Stimulated activated memory B cell treated with anti-CD40 and anti-IgM and Interleukin-4, amounts not matched to agents 10 μg/mL and 1 μg/mL and 100 μg/mL, for 72 hours (primary cell): ENCODE measurements at regions not wholly inside any gene's neighbourhood (a gene's known extent, or its start where the extent isn't known, plus 50 kb on each side); places are given as distances from the start of the nearest gene placed in this dataset.
"Not testable (repeated sequence)": the region's sequence is repeated elsewhere in the genome, so short reads cannot be mapped to it uniquely, and the experiment has no call there.

Experiments
- ATAC-seq: fragments of 150-1000 bp; cut with Tn5 transposase; 2 replicates; pipeline ENCODE4 v1.10.0; 2021
- H3K27ac Mint-ChIP-seq: one replicate; pipeline ENCODE4 v1.8.0; 2022; ENCODE audit warnings: mild to moderate bottlenecking, mixed read lengths
- H3K27me3 Mint-ChIP-seq: one replicate; pipeline ENCODE4 v1.8.0; 2022; ENCODE audit warnings: mixed read lengths
- H3K36me3 Mint-ChIP-seq: one replicate; pipeline ENCODE4 v1.8.0; 2022; ENCODE audit warnings: mixed read lengths
- H3K4me1 Mint-ChIP-seq: one replicate; pipeline ENCODE4 v1.8.0; 2022; ENCODE audit warnings: mixed read lengths
- H3K4me3 Mint-ChIP-seq: one replicate; pipeline ENCODE4 v1.8.0; 2022; ENCODE audit warnings: mild to moderate bottlenecking, moderate library complexity, mixed read lengths
- H3K9me3 Mint-ChIP-seq: one replicate; pipeline ENCODE4 v1.8.0; 2022; ENCODE audit warnings: mixed read lengths

DNA sequence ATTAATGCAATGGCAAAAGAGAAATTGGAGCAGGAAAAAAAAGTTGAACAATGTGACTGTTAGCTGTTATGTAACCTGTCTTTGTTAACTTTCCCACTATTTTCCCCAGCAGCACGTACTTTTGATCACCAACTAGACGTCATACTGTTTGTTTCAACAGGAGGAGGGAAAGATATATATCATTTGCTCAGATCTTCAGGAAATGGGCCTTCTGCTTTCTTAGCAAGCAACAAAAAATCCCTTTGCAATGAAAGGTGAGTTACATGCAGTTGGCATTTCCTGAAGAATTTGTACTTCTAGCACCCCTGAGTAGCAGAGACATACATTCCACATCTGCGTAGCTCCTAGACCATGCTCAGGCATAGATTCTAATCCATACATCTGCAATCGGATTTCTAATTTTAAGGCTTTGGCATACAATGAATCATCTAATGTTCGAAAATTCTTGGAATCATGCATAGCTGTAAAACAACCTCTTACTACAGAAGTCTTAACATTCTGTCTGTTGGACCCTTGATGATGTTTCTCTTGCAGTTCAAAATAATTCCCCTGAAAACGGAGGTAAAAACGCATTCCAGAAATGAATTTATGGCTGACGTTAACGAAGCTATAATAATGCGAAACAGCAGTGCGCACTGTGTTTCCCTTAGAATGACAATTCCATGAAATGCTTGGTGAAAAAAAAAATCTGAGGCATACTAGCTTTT lies 286.9 kb upstream of the MGMT start:
- Mint-ChIP-seq H3K36me3 (no peaks in the 10 kb centered on the region), H3K27me3 (no peaks in the 10 kb centered on the region), H3K4me1 (no peaks in the 10 kb centered on the region), H3K27ac (no peak overlapping the region), H3K9me3 (peaks cover 2% of the 10 kb centered on the region), H3K4me3 (no peak overlapping the region)
- ATAC-seq = no peak

DNA sequence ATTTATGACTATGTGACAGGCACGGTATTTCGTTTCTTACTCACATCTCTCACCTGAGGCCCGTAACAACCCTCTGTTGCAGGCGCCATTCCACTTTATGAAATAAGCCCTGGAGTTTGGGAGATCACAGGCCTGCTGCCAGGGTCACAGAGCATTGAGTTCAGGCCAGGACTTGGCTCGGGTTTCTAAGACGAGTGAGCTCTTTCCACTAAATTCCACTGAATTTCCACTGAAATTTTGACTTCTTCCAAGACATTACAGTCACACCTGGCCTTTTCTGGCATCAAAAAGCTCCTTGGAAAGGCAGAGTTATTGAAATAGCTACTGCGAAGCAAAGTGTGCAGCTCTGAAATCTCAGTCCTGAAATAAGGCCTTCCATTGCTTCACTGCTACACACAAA lies 282.8 kb upstream of the MGMT start:
- Mint-ChIP-seq H3K27me3 (peaks cover 5% of the 10 kb centered on the region), H3K9me3 (peaks cover 18% of the 10 kb centered on the region), H3K27ac (no peak overlapping the region), H3K4me1 (no peaks in the 10 kb centered on the region), H3K36me3 (peaks cover 6% of the 10 kb centered on the region), H3K4me3 (no peak overlapping the region)
- ATAC-seq = no peak

DNA sequence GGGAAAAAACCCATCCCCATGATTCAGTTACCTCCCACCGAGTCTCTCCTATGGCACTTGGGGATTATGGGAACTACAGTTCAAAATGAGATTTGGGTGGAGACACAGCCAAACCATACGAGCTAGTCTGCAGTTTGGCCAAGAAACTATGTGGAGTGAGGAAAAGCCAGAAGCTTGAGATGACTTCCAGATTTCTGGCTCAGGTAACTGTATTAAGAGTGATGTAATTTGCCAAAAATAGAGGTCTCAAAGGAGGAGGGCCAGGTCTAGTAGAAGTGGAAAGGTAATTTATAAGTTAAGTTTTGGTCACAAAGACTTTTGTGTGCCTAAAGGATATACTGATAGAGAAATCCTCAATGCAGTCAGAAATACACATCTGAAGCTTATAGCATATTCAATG lies 279.7 kb upstream of the MGMT start:
- peaks cover 6% of the 10 kb centered on the region for H3K36me3 Mint-ChIP-seq
- peaks cover 9% of the 10 kb centered on the region for H3K27me3 Mint-ChIP-seq
- H3K4me1 Mint-ChIP-seq = no peaks in the 10 kb centered on the region
- ATAC-seq = no peak
- H3K4me3 Mint-ChIP-seq = no peak overlapping the region
- H3K27ac Mint-ChIP-seq = no peak overlapping the region
- peaks cover 15% of the 10 kb centered on the region for H3K9me3 Mint-ChIP-seq

- no peak overlapping the region for H3K4me3 Mint-ChIP-seq
- peaks cover 10% of the 10 kb centered on the region for H3K9me3 Mint-ChIP-seq
- peaks cover 17% of the 10 kb centered on the region for H3K27me3 Mint-ChIP-seq
- H3K4me1 Mint-ChIP-seq = no peaks in the 10 kb centered on the region
- H3K27ac Mint-ChIP-seq = no peak overlapping the region
- peaks cover 3% of the 10 kb centered on the region for H3K36me3 Mint-ChIP-seq
- no peak for ATAC-seq
These were observed 275.2 kb upstream of the MGMT start for GRCh38 chr10:129191797-129192196.

DNA sequence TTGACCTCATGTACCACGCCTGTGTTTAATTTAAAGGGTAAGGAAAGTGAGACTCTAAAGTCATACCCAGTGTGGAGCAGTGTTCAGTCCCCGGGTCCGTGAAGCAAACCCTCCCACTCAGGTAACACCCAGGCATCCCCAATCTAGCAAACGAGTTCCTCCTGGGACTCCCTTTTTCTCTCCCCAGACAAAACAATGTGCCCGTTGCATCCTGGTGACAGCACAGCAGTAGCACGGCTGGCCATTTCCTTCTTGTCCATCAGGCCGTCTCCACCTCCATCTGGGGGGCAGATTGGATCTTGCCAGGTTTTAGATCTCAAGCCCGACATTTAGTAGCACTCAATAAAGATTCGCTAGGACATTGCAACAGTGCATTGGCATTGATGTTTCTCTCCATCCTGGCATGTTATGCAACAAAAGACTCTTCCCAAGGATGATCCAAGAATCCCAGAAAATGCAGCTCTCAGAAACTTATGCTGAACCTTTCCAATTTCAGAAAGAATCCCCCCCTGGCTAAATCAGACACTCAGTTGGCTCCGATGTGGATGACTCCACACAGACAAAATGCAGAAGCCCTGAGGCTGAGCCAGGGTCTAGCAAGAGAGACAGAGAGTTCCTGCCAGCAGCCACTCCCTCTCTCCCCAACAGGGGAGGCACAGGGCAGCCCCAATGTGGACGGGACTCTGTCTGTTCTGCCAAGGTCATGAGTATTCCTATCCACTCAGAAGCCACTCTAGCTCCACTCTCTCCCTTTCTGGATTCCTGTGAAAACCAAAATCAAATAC lies 274.5 kb upstream of the MGMT start:
- Mint-ChIP-seq H3K4me3 (no peak overlapping the region), H3K4me1 (no peaks in the 10 kb centered on the region), H3K27ac (no peak overlapping the region), H3K9me3 (peaks cover 3% of the 10 kb centered on the region), H3K27me3 (peaks cover 17% of the 10 kb centered on the region), H3K36me3 (no peaks in the 10 kb centered on the region)
- ATAC-seq = no peak

DNA sequence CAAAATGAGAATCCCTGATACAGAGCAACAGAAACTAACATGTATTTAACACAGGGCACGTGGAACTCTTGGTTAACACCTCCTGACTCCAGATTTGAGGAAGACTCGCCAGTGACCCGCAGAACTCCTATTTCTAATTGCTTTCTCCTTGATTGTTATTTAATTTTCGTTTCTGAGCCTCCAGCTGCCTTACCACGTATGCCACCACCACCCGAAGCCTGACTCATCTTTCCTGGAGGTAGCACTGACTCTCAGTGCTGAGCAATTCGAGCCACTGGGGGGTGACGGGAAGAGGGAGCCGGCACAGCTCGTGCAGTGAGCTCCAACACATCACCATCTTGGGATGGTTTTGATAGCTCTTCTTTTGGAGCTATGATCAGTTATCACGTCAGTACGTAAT lies 273.9 kb upstream of the MGMT start:
- no peak overlapping the region for H3K4me3 Mint-ChIP-seq
- no peaks in the 10 kb centered on the region for H3K4me1 Mint-ChIP-seq
- no peaks in the 10 kb centered on the region for H3K36me3 Mint-ChIP-seq
- peaks cover 17% of the 10 kb centered on the region for H3K27me3 Mint-ChIP-seq
- H3K27ac Mint-ChIP-seq = no peak overlapping the region
- ATAC-seq = no peak
- H3K9me3 Mint-ChIP-seq = no peaks in the 10 kb centered on the region

DNA sequence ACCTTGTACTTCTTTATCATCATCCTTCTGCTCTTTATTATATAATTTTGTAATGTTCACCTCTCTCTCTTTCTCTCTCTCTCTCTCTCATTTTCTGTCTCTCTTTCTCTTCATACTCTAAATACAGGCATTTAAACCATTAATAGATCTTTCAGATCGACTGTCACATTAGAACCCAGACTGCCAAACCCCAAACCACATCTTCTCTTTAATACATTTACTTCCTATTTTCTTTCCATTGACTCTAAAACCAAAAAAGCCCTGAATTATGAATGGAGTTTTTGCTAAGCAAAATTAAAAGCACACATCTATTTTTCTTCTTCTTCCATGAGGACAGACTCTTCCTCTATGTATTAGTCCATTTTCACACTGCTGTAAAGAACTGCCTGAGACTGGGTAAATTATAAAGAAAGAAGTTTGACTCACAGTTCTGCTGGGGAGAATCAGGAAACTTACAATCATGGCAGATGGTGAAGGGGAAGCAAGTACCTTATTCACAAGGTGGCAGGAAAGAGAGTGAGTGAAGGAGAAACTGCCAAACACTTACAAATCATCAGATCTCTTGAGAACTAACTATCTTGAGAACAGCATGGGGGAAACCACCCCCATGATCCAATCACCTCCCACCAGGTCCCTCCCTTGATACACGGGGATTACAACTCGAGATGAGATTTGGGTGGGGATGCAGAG lies 272.7 kb upstream of the MGMT start:
- H3K36me3 Mint-ChIP-seq = no peaks in the 10 kb centered on the region
- ATAC-seq = no peak
- H3K27ac Mint-ChIP-seq = no peak overlapping the region
- H3K27me3 Mint-ChIP-seq = peaks cover 10% of the 10 kb centered on the region
- H3K9me3 Mint-ChIP-seq = no peaks in the 10 kb centered on the region
- no peaks in the 10 kb centered on the region for H3K4me1 Mint-ChIP-seq
- H3K4me3 Mint-ChIP-seq = no peak overlapping the region

DNA sequence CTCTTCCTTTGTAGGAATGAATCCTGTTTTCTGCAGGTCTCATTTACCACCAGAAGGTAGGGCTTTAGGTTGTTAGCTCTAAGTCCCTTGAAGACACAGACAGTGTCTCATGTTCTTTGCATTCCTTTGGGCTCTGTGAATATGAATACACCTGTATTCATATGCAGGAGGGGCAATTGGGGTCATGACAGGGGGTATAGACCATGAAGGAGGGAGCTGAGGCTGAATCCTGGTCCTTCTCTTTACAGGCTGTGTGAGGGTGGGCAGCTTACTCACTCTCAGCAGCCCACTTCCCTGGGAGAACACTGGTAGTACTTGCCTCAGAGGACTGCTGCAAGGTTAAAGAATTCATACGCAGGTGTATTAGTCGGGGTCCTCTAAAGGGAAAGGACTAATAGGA lies 267.2 kb upstream of the MGMT start:
- no peaks in the 10 kb centered on the region for H3K36me3 Mint-ChIP-seq
- H3K27me3 Mint-ChIP-seq = no peaks in the 10 kb centered on the region
- no peaks in the 10 kb centered on the region for H3K9me3 Mint-ChIP-seq
- ATAC-seq = no peak
- H3K27ac Mint-ChIP-seq = no peak overlapping the region
- no peak overlapping the region for H3K4me3 Mint-ChIP-seq
- H3K4me1 Mint-ChIP-seq = no peaks in the 10 kb centered on the region

GRCh38 chr10:129203819-129204218 lies 263.2 kb upstream of the MGMT start:
- Mint-ChIP-seq H3K27ac (no peak overlapping the region), H3K9me3 (no peaks in the 10 kb centered on the region), H3K4me3 (no peak overlapping the region), H3K4me1 (no peaks in the 10 kb centered on the region), H3K27me3 (no peaks in the 10 kb centered on the region), H3K36me3 (no peaks in the 10 kb centered on the region)
- no peak for ATAC-seq

- Mint-ChIP-seq H3K4me1 (no peaks in the 10 kb centered on the region), H3K36me3 (no peaks in the 10 kb centered on the region)
- no peak for ATAC-seq
These were observed 259.7 kb upstream of the MGMT start for GRCh38 chr10:129207297-129207696.

GRCh38 chr10:129210876-129211275 lies 256.2 kb upstream of the MGMT start:
- H3K36me3 Mint-ChIP-seq = no peaks in the 10 kb centered on the region
- peaks cover 5% of the 10 kb centered on the region for H3K9me3 Mint-ChIP-seq
- H3K4me1 Mint-ChIP-seq = no peaks in the 10 kb centered on the region
- no peak overlapping the region for H3K4me3 Mint-ChIP-seq
- H3K27ac Mint-ChIP-seq = no peak overlapping the region
- no peak for ATAC-seq
- no peaks in the 10 kb centered on the region for H3K27me3 Mint-ChIP-seq

More at GRCh38 chr10:129207297-129207696, 259.7 kb upstream of the MGMT start:
- no peaks in the 10 kb centered on the region for H3K9me3 Mint-ChIP-seq
- H3K27ac Mint-ChIP-seq = no peak overlapping the region
- no peak overlapping the region for H3K4me3 Mint-ChIP-seq
- no peaks in the 10 kb centered on the region for H3K27me3 Mint-ChIP-seq

DNA sequence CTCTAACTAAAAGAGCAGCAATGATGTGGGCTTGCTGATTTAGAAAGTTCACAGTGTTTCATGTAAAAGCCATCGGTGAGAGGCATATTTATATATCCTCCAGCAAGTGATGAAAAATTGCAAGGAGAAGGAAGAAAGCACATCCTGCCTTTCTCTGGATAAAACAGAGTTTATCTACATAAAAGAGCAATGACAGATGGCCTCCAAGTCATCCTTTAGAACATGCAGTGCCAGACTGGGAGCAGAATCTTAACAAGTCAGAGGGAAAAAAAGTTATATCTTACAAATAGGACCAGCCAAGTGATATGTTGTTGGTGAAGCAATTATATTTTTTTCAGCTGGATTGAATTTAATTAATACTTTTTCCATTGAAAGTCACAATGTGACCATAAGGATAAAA lies 253.8 kb upstream of the MGMT start:
- H3K4me3 Mint-ChIP-seq = no peak overlapping the region
- no peak overlapping the region for H3K27ac Mint-ChIP-seq

GRCh38 chr10:129213996-129214395 lies 253.0 kb upstream of the MGMT start:
- H3K9me3 Mint-ChIP-seq, ATAC-seq, H3K27me3 Mint-ChIP-seq, H3K27ac Mint-ChIP-seq, H3K4me3 Mint-ChIP-seq, H3K4me1 Mint-ChIP-seq, H3K36me3 Mint-ChIP-seq: not testable (repeated sequence)

More for the DNA sequence above, 253.8 kb upstream of the MGMT start:
- Mint-ChIP-seq H3K27me3 (no peaks in the 10 kb centered on the region), H3K9me3 (peaks cover 5% of the 10 kb centered on the region), H3K36me3 (no peaks in the 10 kb centered on the region), H3K4me1 (no peaks in the 10 kb centered on the region)
- ATAC-seq = no peak

GRCh38 chr10:129219364-129219763 lies 247.7 kb upstream of the MGMT start:
- peaks cover 18% of the 10 kb centered on the region for H3K9me3 Mint-ChIP-seq
- ATAC-seq = no peak
- no peaks in the 10 kb centered on the region for H3K27me3 Mint-ChIP-seq
- H3K4me1 Mint-ChIP-seq = no peaks in the 10 kb centered on the region
- no peak overlapping the region for H3K4me3 Mint-ChIP-seq
- H3K27ac Mint-ChIP-seq = no peak overlapping the region
- no peaks in the 10 kb centered on the region for H3K36me3 Mint-ChIP-seq

DNA sequence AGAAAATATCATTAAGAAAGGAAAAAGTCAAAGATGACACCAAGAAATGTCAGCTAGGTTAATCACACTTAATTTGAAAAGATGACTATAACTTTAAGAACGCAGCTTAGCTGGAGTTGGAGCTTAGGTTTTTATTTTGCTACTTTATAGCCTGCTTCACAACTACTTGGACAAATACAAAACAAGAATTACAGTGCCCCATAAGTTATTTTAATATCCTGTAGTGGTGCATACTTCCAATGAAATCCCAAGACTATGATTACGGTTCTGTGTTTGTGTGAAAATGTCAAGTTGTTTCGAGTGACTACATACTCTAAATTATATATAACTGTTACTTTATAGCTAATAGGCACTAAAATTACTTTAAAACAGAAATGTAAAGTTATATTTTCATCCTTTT lies 244.6 kb upstream of the MGMT start:
- Mint-ChIP-seq H3K27me3 (no peaks in the 10 kb centered on the region), H3K27ac (no peak overlapping the region), H3K4me3 (no peak overlapping the region), H3K9me3 (peaks cover 13% of the 10 kb centered on the region), H3K4me1 (no peaks in the 10 kb centered on the region), H3K36me3 (no peaks in the 10 kb centered on the region)
- no peak for ATAC-seq

GRCh38 chr10:129223363-129223762 lies 243.7 kb upstream of the MGMT start:
- no peaks in the 10 kb centered on the region for H3K4me1 Mint-ChIP-seq
- H3K9me3 Mint-ChIP-seq = peaks cover 13% of the 10 kb centered on the region
- no peak overlapping the region for H3K4me3 Mint-ChIP-seq
- ATAC-seq = no peak
- no peaks in the 10 kb centered on the region for H3K36me3 Mint-ChIP-seq
- no peak overlapping the region for H3K27ac Mint-ChIP-seq
- no peaks in the 10 kb centered on the region for H3K27me3 Mint-ChIP-seq
